ENCODE measurements at regions not wholly inside any gene's neighbourhood (a gene's known extent, or its start where the extent isn't known, plus 50 kb on each side); places are given as distances from the start of the nearest gene placed in this dataset.
"Not testable (repeated sequence)": the region's sequence is repeated elsewhere in the genome, so short reads cannot be mapped to it uniquely, and the experiment has no call there.

DNA sequence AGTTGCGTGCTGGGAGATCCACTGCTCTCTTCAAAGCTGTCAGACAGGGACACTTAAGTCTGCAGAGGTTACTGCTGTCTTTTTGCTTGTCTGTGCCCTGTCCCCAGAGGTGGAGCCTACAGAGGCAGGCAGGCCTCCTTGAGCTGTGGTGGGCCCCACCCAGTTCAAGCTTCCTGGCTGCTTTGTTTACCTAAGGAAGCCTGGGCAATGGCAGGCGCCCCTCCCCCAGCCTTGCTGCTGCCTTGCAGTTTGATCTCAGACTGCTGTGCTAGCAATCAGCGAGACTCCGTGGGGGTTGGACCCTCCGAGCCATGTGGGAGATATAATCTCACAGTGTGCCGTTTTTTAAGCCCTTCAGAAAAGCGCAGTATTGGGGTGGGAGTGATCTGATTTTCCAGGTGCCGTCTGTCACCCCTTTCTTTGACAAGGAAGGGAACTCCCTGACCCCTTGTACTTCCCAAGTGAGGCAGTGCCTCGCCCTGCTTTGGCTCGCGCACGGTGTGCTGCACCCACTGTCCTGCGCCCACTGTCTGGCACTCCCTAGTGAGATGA is 340.6 kb downstream of the PAX1 start:
- TF ChIP-seq, protein P1, sequence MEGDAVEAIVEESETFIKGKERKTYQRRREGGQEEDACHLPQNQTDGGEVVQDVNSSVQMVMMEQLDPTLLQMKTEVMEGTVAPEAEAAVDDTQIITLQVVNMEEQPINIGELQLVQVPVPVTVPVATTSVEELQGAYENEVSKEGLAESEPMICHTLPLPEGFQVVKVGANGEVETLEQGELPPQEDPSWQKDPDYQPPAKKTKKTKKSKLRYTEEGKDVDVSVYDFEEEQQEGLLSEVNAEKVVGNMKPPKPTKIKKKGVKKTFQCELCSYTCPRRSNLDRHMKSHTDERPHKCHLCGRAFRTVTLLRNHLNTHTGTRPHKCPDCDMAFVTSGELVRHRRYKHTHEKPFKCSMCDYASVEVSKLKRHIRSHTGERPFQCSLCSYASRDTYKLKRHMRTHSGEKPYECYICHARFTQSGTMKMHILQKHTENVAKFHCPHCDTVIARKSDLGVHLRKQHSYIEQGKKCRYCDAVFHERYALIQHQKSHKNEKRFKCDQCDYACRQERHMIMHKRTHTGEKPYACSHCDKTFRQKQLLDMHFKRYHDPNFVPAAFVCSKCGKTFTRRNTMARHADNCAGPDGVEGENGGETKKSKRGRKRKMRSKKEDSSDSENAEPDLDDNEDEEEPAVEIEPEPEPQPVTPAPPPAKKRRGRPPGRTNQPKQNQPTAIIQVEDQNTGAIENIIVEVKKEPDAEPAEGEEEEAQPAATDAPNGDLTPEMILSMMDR (IDR thresholded peaks at IDR 0.05), result not testable (repeated sequence)
- TF ChIP-seq POLR2A (IDR thresholded peaks at IDR 0.05), result not testable (repeated sequence)

Data from thyroid gland (tissue), 4 donors.